ENCODE measurements at regions not wholly inside any gene's neighbourhood (a gene's known extent, or its start where the extent isn't known, plus 50 kb on each side); places are given as distances from the start of the nearest gene placed in this dataset.

- no peak for TF ChIP-seq CTCF (IDR thresholded peaks at IDR 0.05; ENCODE audit: low read depth, low read length, missing control alignments)
- no peak overlapping the region for H3K4me3 ChIP-seq (replicated peaks; ENCODE audit: low read depth, low read length)
- DNase-seq (ENCODE audit: extremely low read depth, low read depth), result no peak
These were observed 104.5 kb downstream of the NGF start for GRCh38 chr1:115233598-115233997.

- no peak for TF ChIP-seq CTCF (IDR thresholded peaks at IDR 0.05; ENCODE audit: low read depth, low read length, missing control alignments)
- no peak overlapping the region for H3K4me3 ChIP-seq (replicated peaks; ENCODE audit: low read depth, low read length)
- DNase-seq (ENCODE audit: extremely low read depth, low read depth), result no peak
These were observed 107.8 kb downstream of the NGF start for GRCh38 chr1:115230281-115230680.

- no peak for TF ChIP-seq CTCF (IDR thresholded peaks at IDR 0.05; ENCODE audit: low read depth, low read length, missing control alignments)
- no peak overlapping the region for H3K4me3 ChIP-seq (replicated peaks; ENCODE audit: low read depth, low read length)
- DNase-seq (ENCODE audit: extremely low read depth, low read depth), result no peak
These were observed 109.0 kb downstream of the NGF start for GRCh38 chr1:115229016-115229415.

- DNase-seq (ENCODE audit: extremely low read depth, low read depth), result no peak
- H3K4me3 ChIP-seq (replicated peaks; ENCODE audit: low read depth, low read length), result no peak overlapping the region
These were observed 109.9 kb downstream of the NGF start for GRCh38 chr1:115228191-115228590.

GRCh38 chr1:115227346-115228082, 110.5 kb downstream of the NGF start:
- DNase-seq (ENCODE audit: extremely low read depth, low read depth), result no peak
- H3K4me3 ChIP-seq (replicated peaks; ENCODE audit: low read depth, low read length), result no peak overlapping the region
- TF ChIP-seq CTCF (IDR thresholded peaks at IDR 0.05; ENCODE audit: low read depth, low read length, missing control alignments), result no peak

More at GRCh38 chr1:115228191-115228590, 109.9 kb downstream of the NGF start:
- no peak for TF ChIP-seq CTCF (IDR thresholded peaks at IDR 0.05; ENCODE audit: low read depth, low read length, missing control alignments)

- DNase-seq (ENCODE audit: extremely low read depth, low read depth), result peak; percentile 70
- no peak for TF ChIP-seq CTCF (IDR thresholded peaks at IDR 0.05; ENCODE audit: low read depth, low read length, missing control alignments)
- H3K4me3 ChIP-seq (replicated peaks; ENCODE audit: low read depth, low read length), result no peak overlapping the region
These were observed 111.9 kb downstream of the NGF start for GRCh38 chr1:115225993-115226685.

Data from HFF-Myc (cell line).